ENCODE measurements at regions not wholly inside any gene's neighbourhood (a gene's known extent, or its start where the extent isn't known, plus 50 kb on each side); places are given as distances from the start of the nearest gene placed in this dataset.

- Histone ChIP-seq H3K27me3 (ENCODE audit: control insufficient read depth, insufficient read depth, low read length) (no peaks in the 10 kb centered on the region), H3K4me3 (ENCODE audit: low read depth, low read length) (no peak overlapping the region), H3K36me3 (ENCODE audit: control insufficient read depth, insufficient read depth, low read length) (no peaks in the 10 kb centered on the region)
- CTCF ChIA-PET, result no interaction called here
- no peak for TF ChIP-seq CTCF (IDR thresholded peaks at IDR 0.05; ENCODE audit: insufficient read depth, low read depth, low read length)
- DNase-seq (ENCODE audit: low read depth), result no peak
- POLR2A ChIA-PET, result no interaction called here
Measured at GRCh38 chr3:66110840-66111239, 72.1 kb upstream of the MAGI1 start.

GRCh38 chr3:66107855-66108254 lies 69.1 kb upstream of the MAGI1 start:
- peak; percentile 33 for DNase-seq (ENCODE audit: low read depth)
- Histone ChIP-seq H3K4me3 (ENCODE audit: low read depth, low read length) (no peak overlapping the region), H3K27me3 (ENCODE audit: control insufficient read depth, insufficient read depth, low read length) (no peaks in the 10 kb centered on the region), H3K36me3 (ENCODE audit: control insufficient read depth, insufficient read depth, low read length) (no peaks in the 10 kb centered on the region)
- no peak for TF ChIP-seq CTCF (IDR thresholded peaks at IDR 0.05; ENCODE audit: insufficient read depth, low read depth, low read length)
- POLR2A ChIA-PET, result no interaction called here
- CTCF ChIA-PET, result interaction anchor here (0.7 to 1.2 kb wide), 2 partner anchors 9 to 36 kb away, joined by 4 read pairs; no protein-coding TSS in a partner anchor

- H3K36me3 ChIP-seq (ENCODE audit: control insufficient read depth, insufficient read depth, low read length), result no peaks in the 10 kb centered on the region
- TF ChIP-seq CTCF (IDR thresholded peaks at IDR 0.05; ENCODE audit: insufficient read depth, low read depth, low read length), result no peak
- DNase-seq (ENCODE audit: low read depth), result no peak
- no peaks in the 10 kb centered on the region for H3K27me3 ChIP-seq (ENCODE audit: control insufficient read depth, insufficient read depth, low read length)
- ChIA-PET POLR2A (no interaction called here), CTCF (no interaction called here)
- no peak overlapping the region for H3K4me3 ChIP-seq (ENCODE audit: low read depth, low read length)
Measured at GRCh38 chr3:66106788-66107187, 68.1 kb upstream of the MAGI1 start.

- POLR2A ChIA-PET, result no interaction called here
- no peak for DNase-seq (ENCODE audit: low read depth)
- CTCF ChIA-PET, result no interaction called here
- TF ChIP-seq CTCF (IDR thresholded peaks at IDR 0.05; ENCODE audit: insufficient read depth, low read depth, low read length), result no peak
- Histone ChIP-seq H3K4me3 (ENCODE audit: low read depth, low read length) (no peak overlapping the region), H3K27me3 (ENCODE audit: control insufficient read depth, insufficient read depth, low read length) (no peaks in the 10 kb centered on the region), H3K36me3 (ENCODE audit: control insufficient read depth, insufficient read depth, low read length) (no peaks in the 10 kb centered on the region)
Measured at GRCh38 chr3:66104535-66104934, 65.8 kb upstream of the MAGI1 start.

- CTCF ChIA-PET, result no interaction called here
- POLR2A ChIA-PET, result no interaction called here
- no peak for TF ChIP-seq CTCF (IDR thresholded peaks at IDR 0.05; ENCODE audit: insufficient read depth, low read depth, low read length)
- Histone ChIP-seq H3K4me3 (ENCODE audit: low read depth, low read length) (no peak overlapping the region), H3K27me3 (ENCODE audit: control insufficient read depth, insufficient read depth, low read length) (no peaks in the 10 kb centered on the region), H3K36me3 (ENCODE audit: control insufficient read depth, insufficient read depth, low read length) (no peaks in the 10 kb centered on the region)
- DNase-seq (ENCODE audit: low read depth), result no peak
Measured at GRCh38 chr3:66103729-66104128, 65.0 kb upstream of the MAGI1 start.
